Medulla oblongata (tissue), 1 donor: ENCODE measurements at regions not wholly inside any gene's neighbourhood (a gene's known extent, or its start where the extent isn't known, plus 50 kb on each side); places are given as distances from the start of the nearest gene placed in this dataset.

ENCODE experiments used
- DNase-seq: peaks from one replicate; pipeline ENCODE4 v3.0.0-alpha.2; 2015; ENCODE audit errors: extremely low spot score

- peak; percentile 12 for DNase-seq
These were observed 832.6 kb upstream of the TMPRSS15 start for GRCh38 chr21:19236209-19236608.

GRCh38 chr21:19237608-19238007, 834.0 kb upstream of the TMPRSS15 start:
- peak; percentile 33 for DNase-seq

- no peak for DNase-seq
These were observed 836.1 kb upstream of the TMPRSS15 start for GRCh38 chr21:19239696-19240095.

GRCh38 chr21:19244502-19245187, 841.1 kb upstream of the TMPRSS15 start:
- DNase-seq: no peak

- no peak for DNase-seq
These were observed 841.6 kb upstream of the TMPRSS15 start for GRCh38 chr21:19245188-19245580.

- DNase-seq: no peak
These were observed 842.4 kb upstream of the TMPRSS15 start for GRCh38 chr21:19246018-19246417.

- no peak for DNase-seq
These were observed 853.5 kb upstream of the TMPRSS15 start for GRCh38 chr21:19256934-19257660.

- DNase-seq: no peak
These were observed 858.3 kb upstream of the TMPRSS15 start for GRCh38 chr21:19261731-19262376.

GRCh38 chr21:19266636-19267035, 863.1 kb upstream of the TMPRSS15 start:
- no peak for DNase-seq

GRCh38 chr21:19268686-19269085, 865.1 kb upstream of the TMPRSS15 start:
- DNase-seq: no peak

- no peak for DNase-seq
These were observed 871.5 kb upstream of the TMPRSS15 start for GRCh38 chr21:19275065-19275464.

- no peak for DNase-seq
These were observed 873.1 kb upstream of the TMPRSS15 start for GRCh38 chr21:19276665-19277064.

GRCh38 chr21:19286876-19287275, 883.3 kb upstream of the TMPRSS15 start:
- no peak for DNase-seq

GRCh38 chr21:19290328-19290727, 886.7 kb upstream of the TMPRSS15 start:
- DNase-seq: no peak

GRCh38 chr21:19320291-19320690, 916.7 kb upstream of the TMPRSS15 start:
- no peak for DNase-seq

- DNase-seq: no peak
These were observed 918.1 kb upstream of the TMPRSS15 start for GRCh38 chr21:19321688-19322087.

- DNase-seq: peak; percentile 38
These were observed 918.8 kb upstream of the TMPRSS15 start for GRCh38 chr21:19322360-19322759.

GRCh38 chr21:19326531-19327319, 923.1 kb upstream of the TMPRSS15 start:
- DNase-seq: no peak

GRCh38 chr21:19328954-19329353, 925.4 kb upstream of the TMPRSS15 start:
- no peak for DNase-seq

GRCh38 chr21:19340303-19340702, 936.7 kb upstream of the TMPRSS15 start:
- no peak for DNase-seq

GRCh38 chr21:19340954-19341353, 937.4 kb upstream of the TMPRSS15 start:
- no peak for DNase-seq

GRCh38 chr21:19343711-19344110, 940.1 kb upstream of the TMPRSS15 start:
- no peak for DNase-seq
